Neural progenitor cell (in vitro differentiated cells): ENCODE measurements at regions not wholly inside any gene's neighbourhood (a gene's known extent, or its start where the extent isn't known, plus 50 kb on each side); places are given as distances from the start of the nearest gene placed in this dataset.

ENCODE experiments used
- DNase-seq: peaks from one replicate; pipeline ENCODE4 v3.0.0-alpha.2; 2016; ENCODE audit warnings: low spot score
- H2AFZ ChIP-seq: fragments of 200-600 bp; sonication (generic); replicated peaks from 2 replicates; pipeline ENCODE4 v1.6.1; 2016; ENCODE audit warnings: antibody characterized with exemption
- H3F3A ChIP-seq: fragments of 200-600 bp; sonication (generic); 2 replicates; pipeline ENCODE4 v1.6.1; 2016; ENCODE audit warnings: antibody characterized with exemption, low read depth
- H3K27ac ChIP-seq: fragments of 200-600 bp; sonication (generic); 2 replicates; pipeline ENCODE4 v1.5.1; 2016; ENCODE audit warnings: mild to moderate bottlenecking
- H3K27me3 ChIP-seq: fragments of 200-600 bp; sonication (generic); 2 replicates; pipeline ENCODE4 v1.6.1; 2016; ENCODE audit warnings: mild to moderate bottlenecking, moderate library complexity
- H3K36me3 ChIP-seq: fragments of 200-600 bp; sonication (generic); 2 replicates; pipeline ENCODE4 v1.5.1; 2016
- H3K4me1 ChIP-seq: fragments of 200-600 bp; sonication (generic); 2 replicates; pipeline ENCODE4 v1.6.1; 2016; ENCODE audit warnings: mixed run types
- H3K4me2 ChIP-seq: fragments of 200-600 bp; sonication (generic); 2 replicates; pipeline ENCODE4 v1.6.1; 2016
- H3K4me3 ChIP-seq: fragments of 200-600 bp; sonication (generic); 2 replicates; pipeline ENCODE4 v1.5.1; 2016
- H3K79me2 ChIP-seq: fragments of 200-600 bp; sonication (generic); 2 replicates; pipeline ENCODE4 v1.6.1; 2016; ENCODE audit warnings: low read depth
- H3K9ac ChIP-seq: fragments of 200-600 bp; sonication (generic); 2 replicates; pipeline ENCODE4 v1.6.1; 2016
- H3K9me3 ChIP-seq: fragments of 200-600 bp; sonication (generic); 2 replicates; pipeline ENCODE4 v1.5.1; 2016; ENCODE audit warnings: low read depth
- H4K20me1 ChIP-seq: fragments of 200-600 bp; sonication (generic); 2 replicates; pipeline ENCODE4 v1.6.1; 2016; ENCODE audit warnings: low read depth
- H3K27ac Mint-ChIP-seq: 3 replicates; pipeline ENCODE4 v1.8.0; 2021; ENCODE audit warnings: mixed read lengths
- H3K27me3 Mint-ChIP-seq: 2 replicates; pipeline ENCODE4 v1.8.0; 2022; ENCODE audit warnings: low read depth, mild to moderate bottlenecking, inconsistent platforms, moderate library complexity, mixed read lengths; ENCODE audit not compliant: insufficient read depth
- H3K36me3 Mint-ChIP-seq: 3 replicates; pipeline ENCODE4 v1.8.0; 2021; ENCODE audit warnings: mixed read lengths
- H3K4me1 Mint-ChIP-seq: 3 replicates; pipeline ENCODE4 v1.8.0; 2021; ENCODE audit warnings: mixed read lengths
- H3K4me3 Mint-ChIP-seq: 3 replicates; pipeline ENCODE4 v1.8.0; 2021; ENCODE audit warnings: mild to moderate bottlenecking, moderate library complexity, mixed read lengths
- H3K9me3 Mint-ChIP-seq: 3 replicates; pipeline ENCODE4 v1.8.0; 2020; ENCODE audit warnings: mixed read lengths
- EZH2 ChIP-seq: fragments of 200-600 bp; sonication (generic); IDR thresholded peaks from 2 replicates; pipeline ENCODE4 v1.6.1; 2017; ENCODE audit warnings: antibody characterized with exemption, mild to moderate bottlenecking, moderate library complexity
- EZH2phosphoT487 ChIP-seq: fragments of 200-600 bp; sonication (generic); IDR thresholded peaks from 2 replicates; pipeline ENCODE4 v1.6.1; 2017; ENCODE audit warnings: antibody characterized with exemption
- TF ChIP-seq, protein P1 (sequence below): fragments of 200-600 bp; sonication (generic); IDR thresholded peaks from 2 replicates; pipeline ENCODE4 v1.5.1; 2017; ENCODE audit warnings: antibody characterized with exemption, mild to moderate bottlenecking

GRCh38 chr21:38942748-38943211 lies 137.1 kb downstream of the ETS2 start:
- Mint-ChIP-seq H3K9me3 (peaks cover 12% of the 10 kb centered on the region), H3K4me1 (peaks cover 34% of the 10 kb centered on the region), H3K27ac (no peak overlapping the region), H3K27me3 (peaks cover 29% of the 10 kb centered on the region), H3K36me3 (no peaks in the 10 kb centered on the region), H3K4me3 (no peak overlapping the region)
- Histone ChIP-seq H2AFZ (no peak overlapping the region), H3K9me3 (no peaks in the 10 kb centered on the region), H4K20me1 (no peaks in the 10 kb centered on the region), H3K27me3 (no peaks in the 10 kb centered on the region), H3K4me3 (no peak overlapping the region), H3K4me1 (peaks cover 18% of the 10 kb centered on the region), H3K36me3 (no peaks in the 10 kb centered on the region), H3K4me2 (no peak overlapping the region), H3K27ac (no peak overlapping the region), H3F3A (peaks cover 24% of the 10 kb centered on the region), H3K79me2 (no peaks in the 10 kb centered on the region), H3K9ac (no peak overlapping the region)
- no peak for DNase-seq
- no peak for TF ChIP-seq EZH2
- no peak for TF ChIP-seq EZH2phosphoT487
- TF ChIP-seq, protein P1, sequence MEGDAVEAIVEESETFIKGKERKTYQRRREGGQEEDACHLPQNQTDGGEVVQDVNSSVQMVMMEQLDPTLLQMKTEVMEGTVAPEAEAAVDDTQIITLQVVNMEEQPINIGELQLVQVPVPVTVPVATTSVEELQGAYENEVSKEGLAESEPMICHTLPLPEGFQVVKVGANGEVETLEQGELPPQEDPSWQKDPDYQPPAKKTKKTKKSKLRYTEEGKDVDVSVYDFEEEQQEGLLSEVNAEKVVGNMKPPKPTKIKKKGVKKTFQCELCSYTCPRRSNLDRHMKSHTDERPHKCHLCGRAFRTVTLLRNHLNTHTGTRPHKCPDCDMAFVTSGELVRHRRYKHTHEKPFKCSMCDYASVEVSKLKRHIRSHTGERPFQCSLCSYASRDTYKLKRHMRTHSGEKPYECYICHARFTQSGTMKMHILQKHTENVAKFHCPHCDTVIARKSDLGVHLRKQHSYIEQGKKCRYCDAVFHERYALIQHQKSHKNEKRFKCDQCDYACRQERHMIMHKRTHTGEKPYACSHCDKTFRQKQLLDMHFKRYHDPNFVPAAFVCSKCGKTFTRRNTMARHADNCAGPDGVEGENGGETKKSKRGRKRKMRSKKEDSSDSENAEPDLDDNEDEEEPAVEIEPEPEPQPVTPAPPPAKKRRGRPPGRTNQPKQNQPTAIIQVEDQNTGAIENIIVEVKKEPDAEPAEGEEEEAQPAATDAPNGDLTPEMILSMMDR = no peak

GRCh38 chr21:38938769-38939168 lies 133.0 kb downstream of the ETS2 start:
- no peak overlapping the region for H3K4me3 Mint-ChIP-seq
- H3K9ac ChIP-seq = no peak overlapping the region
- no peak overlapping the region for H3K4me2 ChIP-seq
- DNase-seq = no peak
- H3K4me1 ChIP-seq = no peaks in the 10 kb centered on the region
- H3K27me3 ChIP-seq = no peaks in the 10 kb centered on the region
- peaks cover 14% of the 10 kb centered on the region for H3K9me3 Mint-ChIP-seq
- no peak overlapping the region for H3K27ac ChIP-seq
- H3K79me2 ChIP-seq = no peaks in the 10 kb centered on the region
- no peak overlapping the region for H2AFZ ChIP-seq
- H3K36me3 Mint-ChIP-seq = peaks cover 3% of the 10 kb centered on the region
- no peak overlapping the region for H3K27ac Mint-ChIP-seq
- no peak for TF ChIP-seq EZH2phosphoT487
- no peak for TF ChIP-seq EZH2
- H3K4me3 ChIP-seq = no peak overlapping the region
- H3K4me1 Mint-ChIP-seq = peaks cover 25% of the 10 kb centered on the region
- H3K27me3 Mint-ChIP-seq = peaks cover 16% of the 10 kb centered on the region
- H3K36me3 ChIP-seq = no peaks in the 10 kb centered on the region
- H4K20me1 ChIP-seq = no peaks in the 10 kb centered on the region
- no peaks in the 10 kb centered on the region for H3F3A ChIP-seq
- H3K9me3 ChIP-seq = no peaks in the 10 kb centered on the region

DNA sequence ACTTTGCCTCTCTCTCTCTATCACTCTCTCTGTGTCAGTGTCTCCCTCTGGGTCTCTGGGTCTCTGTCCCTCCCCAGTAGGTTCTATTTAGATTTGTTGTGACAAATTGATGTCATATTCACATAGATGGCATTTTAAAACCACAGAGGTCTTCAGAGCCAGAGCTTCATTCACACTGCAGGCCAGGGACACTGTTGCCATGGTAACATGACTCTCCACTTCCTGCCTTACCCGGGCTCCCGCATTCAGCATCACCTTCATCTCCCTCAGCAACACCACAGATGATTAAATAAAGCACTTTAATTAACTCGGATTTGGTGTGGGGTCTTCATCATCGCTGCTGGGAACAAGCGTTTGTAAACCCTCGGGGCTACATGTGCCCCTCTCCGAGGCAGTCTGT lies 132.6 kb downstream of the ETS2 start:
- no peak overlapping the region for H3K27ac ChIP-seq
- no peak for TF ChIP-seq EZH2phosphoT487
- TF ChIP-seq, protein P1 = no peak
- no peaks in the 10 kb centered on the region for H3F3A ChIP-seq
- H2AFZ ChIP-seq = no peak overlapping the region
- Mint-ChIP-seq H3K27ac (no peak overlapping the region), H3K36me3 (peaks cover 3% of the 10 kb centered on the region), H3K4me3 (no peak overlapping the region), H3K4me1 (peaks cover 25% of the 10 kb centered on the region), H3K27me3 (peaks cover 16% of the 10 kb centered on the region), H3K9me3 (peaks cover 14% of the 10 kb centered on the region)
- H3K9me3 ChIP-seq = no peaks in the 10 kb centered on the region
- no peak overlapping the region for H3K4me3 ChIP-seq
- H3K4me1 ChIP-seq = no peaks in the 10 kb centered on the region
- no peak overlapping the region for H3K4me2 ChIP-seq
- DNase-seq = peak; percentile 66
- H4K20me1 ChIP-seq = no peaks in the 10 kb centered on the region
- H3K9ac ChIP-seq = no peak overlapping the region
- H3K27me3 ChIP-seq = no peaks in the 10 kb centered on the region
- no peaks in the 10 kb centered on the region for H3K36me3 ChIP-seq
- H3K79me2 ChIP-seq = no peaks in the 10 kb centered on the region

DNA sequence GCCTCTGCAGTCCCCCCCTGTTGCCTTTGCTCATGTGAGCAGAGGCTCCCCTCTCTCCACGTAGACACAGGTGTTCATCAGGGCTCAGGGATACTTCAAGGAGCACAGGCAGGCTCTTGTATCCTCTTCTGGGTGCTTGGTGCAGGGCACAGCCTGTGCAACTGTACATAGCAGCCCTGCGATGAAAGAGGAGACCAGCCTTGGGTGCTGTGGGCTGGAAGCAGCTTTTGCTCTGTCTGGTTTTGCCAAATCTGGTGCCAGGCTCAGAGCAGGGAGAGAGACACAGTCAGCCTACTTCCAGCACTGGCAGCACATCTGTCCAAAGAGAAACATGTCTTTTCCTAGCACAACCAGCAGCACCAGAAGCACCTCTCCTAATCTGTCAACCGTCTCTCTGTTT lies 132.1 kb downstream of the ETS2 start:
- Mint-ChIP-seq H3K4me1 (peaks cover 25% of the 10 kb centered on the region), H3K4me3 (no peak overlapping the region), H3K27ac (peak overlapping the region; percentile 12), H3K9me3 (peaks cover 13% of the 10 kb centered on the region), H3K36me3 (peaks cover 3% of the 10 kb centered on the region), H3K27me3 (peaks cover 16% of the 10 kb centered on the region)
- Histone ChIP-seq H3K4me1 (no peaks in the 10 kb centered on the region), H4K20me1 (no peaks in the 10 kb centered on the region), H3K9ac (no peak overlapping the region), H3K79me2 (no peaks in the 10 kb centered on the region), H3K27ac (no peak overlapping the region), H3K4me3 (no peak overlapping the region), H3F3A (no peaks in the 10 kb centered on the region), H2AFZ (no peak overlapping the region), H3K4me2 (no peak overlapping the region), H3K9me3 (no peaks in the 10 kb centered on the region), H3K36me3 (no peaks in the 10 kb centered on the region), H3K27me3 (no peaks in the 10 kb centered on the region)
- DNase-seq = no peak
- TF ChIP-seq, protein P1 = no peak
- TF ChIP-seq EZH2phosphoT487 (no peak), EZH2 (no peak)
